GM18907 (cell line): ENCODE measurements at regions not wholly inside any gene's neighbourhood (a gene's known extent, or its start where the extent isn't known, plus 50 kb on each side); places are given as distances from the start of the nearest gene placed in this dataset.
"Not testable (repeated sequence)": the region's sequence is repeated elsewhere in the genome, so short reads cannot be mapped to it uniquely, and the experiment has no call there.

Experiments
- ATAC-seq: cut with Tn5 transposase; IDR thresholded peaks from one replicate; pipeline ENCODE4 v1.9.1; 2021; ENCODE audit warnings: mild to moderate bottlenecking, moderate library complexity; ENCODE audit not compliant: unreplicated experiment

DNA sequence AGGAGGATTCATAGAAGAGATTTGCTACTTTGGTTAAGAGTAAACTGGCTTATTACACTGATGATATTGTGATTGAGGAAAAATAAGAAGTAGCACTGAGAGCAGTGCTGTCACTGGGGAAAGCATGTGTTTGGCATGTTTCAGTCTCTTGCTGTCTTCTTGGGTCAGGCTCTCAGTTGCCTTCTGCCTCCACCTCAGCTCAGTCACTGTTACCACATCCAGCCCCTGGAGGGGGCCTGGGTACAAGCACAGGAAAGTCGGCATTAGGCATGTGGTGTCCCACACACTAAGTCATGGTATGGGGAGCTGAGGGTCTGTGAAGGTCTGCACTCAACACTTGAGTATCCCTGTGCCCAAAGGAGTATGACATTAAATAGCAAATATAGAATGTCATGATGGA lies 958.3 kb upstream of the CDH9 start:
- no peak for ATAC-seq

DNA sequence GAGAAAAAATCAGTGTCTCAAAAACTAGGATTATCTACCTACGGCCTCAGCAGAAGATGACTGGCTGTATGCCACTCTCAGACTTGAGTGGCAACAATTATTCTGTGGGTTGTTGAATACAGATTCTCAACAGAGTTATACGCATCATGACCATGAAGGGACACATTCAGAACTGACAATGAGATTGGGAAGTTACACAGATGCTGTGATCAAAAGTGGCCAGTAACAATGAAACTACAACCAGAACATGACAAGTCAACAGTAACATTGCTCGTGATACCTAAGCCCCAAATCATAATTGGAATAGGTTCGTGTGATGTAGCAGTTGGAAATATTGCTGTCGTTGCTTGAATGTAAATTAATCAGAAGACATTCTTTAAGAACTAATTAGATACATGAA lies 957.5 kb upstream of the CDH9 start:
- no peak for ATAC-seq

DNA sequence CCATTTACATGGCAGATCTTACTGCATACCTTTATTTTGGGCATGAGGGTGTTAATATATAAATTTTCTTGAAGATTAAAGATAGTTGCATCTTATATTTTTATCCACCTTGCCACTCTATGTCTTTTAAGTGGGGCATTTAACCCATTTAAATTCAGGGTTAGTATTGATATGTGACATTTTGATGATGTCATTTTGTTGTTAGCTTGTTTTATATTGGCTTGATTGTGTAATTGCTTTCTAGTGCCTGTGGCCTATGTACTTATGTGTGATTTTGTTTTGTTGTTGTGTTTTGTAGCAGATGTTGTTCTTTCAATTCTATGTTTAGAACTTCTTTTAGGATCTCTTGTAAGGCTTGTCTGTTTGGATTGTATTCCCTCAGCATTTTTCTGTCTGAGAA lies 939.9 kb upstream of the CDH9 start:
- no peak for ATAC-seq

DNA sequence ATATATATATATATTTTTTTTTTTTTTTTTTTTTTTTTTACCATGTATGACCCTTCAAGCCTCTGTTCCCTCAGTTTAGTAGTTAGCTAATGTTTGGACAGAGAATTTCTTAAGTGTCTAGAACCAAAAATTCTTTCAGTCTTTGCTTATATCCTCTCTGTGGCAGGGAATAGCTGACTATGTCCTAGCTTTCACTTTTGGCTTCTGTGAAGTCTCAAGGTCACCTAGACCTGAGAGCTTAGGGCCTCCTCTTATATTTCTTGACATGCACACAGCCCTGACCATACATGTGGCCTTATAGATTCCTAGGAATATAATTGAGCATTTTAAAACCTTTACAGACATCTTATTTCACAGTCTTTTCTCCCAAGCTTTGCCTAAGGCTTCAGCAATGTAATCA lies 930.8 kb upstream of the CDH9 start:
- ATAC-seq = no peak

DNA sequence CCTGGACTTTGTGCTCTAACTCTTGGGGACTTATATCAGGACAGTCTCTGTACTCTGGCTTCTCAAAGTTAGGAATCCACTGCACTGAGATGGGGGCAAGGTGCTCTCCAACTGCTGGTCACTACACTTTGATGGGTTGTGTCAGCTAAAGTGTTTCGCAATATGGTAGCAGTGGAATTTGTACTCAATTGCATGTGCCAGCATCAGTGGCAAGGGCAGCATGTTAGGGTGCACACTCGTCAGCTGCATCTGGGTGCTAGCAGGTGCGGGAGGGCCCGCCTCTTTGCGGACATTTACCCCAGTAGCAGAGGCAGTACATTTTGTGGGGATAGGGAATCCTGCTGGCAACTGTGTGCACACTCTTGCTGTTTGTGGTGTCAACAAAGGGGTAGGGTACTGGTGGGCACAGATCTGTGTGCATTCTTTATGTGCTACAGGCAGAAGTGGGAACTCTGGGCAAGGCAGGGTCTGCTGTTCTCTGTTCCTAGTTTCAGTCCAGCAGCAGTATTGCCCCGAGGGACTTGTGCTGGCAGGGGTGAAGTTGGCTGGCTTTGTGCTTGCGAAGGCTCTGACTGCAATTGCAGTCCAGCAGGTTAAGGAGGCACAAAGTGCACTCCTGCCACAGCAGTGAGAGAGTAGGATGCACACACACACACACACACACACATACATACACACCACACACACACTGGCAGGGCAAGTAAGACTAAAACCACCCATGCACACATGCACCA lies 924.8 kb upstream of the CDH9 start:
- ATAC-seq = no peak

DNA sequence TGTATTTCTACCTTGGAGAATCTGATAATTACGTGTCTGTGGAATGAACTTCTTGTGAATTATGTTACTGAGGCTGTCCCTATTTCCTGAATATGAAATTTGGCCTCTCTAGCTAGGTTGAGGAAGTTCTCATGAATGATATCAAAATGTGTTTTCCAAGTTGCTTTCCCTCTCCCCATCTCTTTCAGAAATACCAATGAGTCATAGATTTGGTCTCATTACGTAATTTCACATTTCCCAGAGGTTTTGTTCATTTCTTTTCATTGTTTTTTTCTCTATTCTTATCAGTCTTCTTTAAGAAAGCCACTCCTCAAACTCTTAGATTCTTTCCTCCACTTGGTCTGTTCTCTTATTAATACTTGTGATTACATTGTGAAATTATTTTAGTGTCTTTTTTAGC lies 923.8 kb upstream of the CDH9 start:
- no peak for ATAC-seq

DNA sequence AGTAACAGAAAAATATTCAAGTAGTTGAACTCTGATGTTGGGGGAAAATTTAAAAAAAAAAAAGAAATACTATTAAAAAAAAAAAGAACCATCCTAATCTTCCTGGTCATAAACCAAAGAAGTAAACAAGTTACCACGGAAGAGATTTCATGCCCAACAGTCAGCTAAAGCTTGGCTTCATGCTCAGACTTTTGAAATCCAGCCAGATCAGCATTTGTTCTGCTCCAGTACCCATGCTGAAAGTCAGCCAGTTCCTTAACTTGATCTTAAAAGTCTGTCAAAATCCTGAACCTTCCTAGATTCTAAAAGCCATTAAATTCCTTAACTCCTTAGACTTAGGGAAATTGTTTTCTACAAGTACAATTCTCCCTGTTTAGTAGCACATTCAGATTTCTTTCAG lies 908.7 kb upstream of the CDH9 start:
- ATAC-seq = no peak

DNA sequence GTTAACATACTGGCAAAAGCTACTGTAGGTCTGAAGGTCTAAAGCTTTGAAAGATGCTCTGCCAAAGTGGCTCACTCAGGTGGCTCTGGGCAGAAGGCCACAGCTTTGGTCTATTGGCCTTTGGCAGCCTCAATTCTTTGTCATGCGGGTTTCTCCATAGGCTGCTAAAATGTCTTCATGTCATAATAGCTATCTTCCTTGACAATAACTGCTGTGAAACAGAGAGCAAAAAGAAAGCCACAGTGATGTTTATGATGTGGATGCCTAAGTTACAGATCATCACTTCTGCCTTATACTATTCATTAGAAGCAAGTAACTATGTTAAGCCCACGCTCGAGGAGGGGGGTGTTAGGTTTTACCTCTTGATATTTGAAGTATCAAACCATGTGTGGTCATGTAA lies 906.1 kb upstream of the CDH9 start:
- ATAC-seq = no peak

DNA sequence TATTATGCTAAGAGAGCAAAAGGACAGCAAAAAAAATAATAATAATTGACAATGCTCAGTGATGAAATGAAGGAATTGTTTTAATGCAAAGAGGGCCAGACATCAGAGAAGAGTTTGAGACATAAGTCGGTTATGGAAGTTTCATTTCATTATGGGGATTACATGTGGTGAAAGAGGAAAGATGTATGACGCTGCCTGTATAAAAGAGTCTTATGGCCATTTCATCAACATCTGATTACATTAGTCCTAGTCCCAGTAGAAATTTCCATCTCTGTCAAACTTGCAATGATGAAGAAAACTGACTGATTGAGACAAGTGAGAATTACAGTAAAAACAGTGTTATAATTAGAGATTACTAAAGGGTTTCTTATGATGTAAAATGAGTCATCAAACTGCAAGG lies 900.6 kb upstream of the CDH9 start:
- ATAC-seq = no peak

DNA sequence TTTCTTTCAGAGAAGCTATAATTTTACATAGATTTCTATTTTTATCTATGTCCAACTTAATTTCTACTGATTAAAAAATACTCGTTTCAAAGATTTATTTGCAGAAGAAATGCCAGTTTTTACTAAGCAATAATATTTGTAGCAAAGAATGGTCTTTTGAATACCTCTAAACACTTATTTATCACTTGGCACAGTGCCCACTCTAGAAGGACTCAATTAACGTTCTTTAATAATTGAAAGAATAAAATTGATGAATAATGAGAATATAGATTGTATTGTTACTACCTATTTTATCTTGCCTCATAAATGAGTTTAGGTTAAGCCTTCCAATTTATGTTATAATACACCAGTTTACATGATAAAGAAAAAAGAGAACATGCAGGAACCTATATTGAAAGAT lies 889.7 kb upstream of the CDH9 start:
- ATAC-seq = no peak

DNA sequence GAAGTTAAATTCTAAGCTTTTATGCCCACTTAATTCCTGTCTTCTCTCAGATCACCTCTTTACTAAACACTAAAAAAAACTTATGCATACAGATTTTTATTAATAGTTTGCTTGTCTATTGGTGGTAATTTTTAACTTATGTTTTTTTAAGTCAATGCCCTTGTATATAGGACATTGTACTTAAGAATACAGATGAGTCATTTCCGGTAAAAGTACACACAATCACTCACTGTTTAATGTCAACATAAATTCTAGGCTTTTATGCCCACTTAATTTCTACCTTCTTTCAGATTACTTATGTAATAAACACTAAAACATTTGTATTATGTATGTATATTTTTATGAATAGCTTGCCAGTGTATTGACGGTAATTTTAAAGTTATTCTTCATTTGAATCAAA lies 872.8 kb upstream of the CDH9 start:
- ATAC-seq = no peak

DNA sequence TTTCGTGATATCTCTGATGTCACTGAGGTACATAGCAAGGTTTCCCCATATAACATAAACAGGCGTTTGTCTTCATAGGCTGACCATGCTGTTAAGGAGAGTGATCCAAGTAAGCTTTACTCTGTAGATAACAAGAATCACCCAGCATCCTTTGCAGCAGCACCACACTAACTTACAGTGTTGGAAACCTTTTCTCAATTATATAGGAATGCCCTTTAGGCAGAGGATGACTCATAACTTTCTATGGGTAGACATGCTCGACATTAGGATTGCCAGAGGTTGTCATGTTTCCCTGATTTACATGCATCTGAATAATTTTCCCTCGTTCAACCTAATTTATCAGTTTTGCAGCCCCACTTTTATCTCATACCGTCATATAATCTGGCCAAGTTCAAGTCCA lies 870.0 kb upstream of the CDH9 start:
- no peak for ATAC-seq

DNA sequence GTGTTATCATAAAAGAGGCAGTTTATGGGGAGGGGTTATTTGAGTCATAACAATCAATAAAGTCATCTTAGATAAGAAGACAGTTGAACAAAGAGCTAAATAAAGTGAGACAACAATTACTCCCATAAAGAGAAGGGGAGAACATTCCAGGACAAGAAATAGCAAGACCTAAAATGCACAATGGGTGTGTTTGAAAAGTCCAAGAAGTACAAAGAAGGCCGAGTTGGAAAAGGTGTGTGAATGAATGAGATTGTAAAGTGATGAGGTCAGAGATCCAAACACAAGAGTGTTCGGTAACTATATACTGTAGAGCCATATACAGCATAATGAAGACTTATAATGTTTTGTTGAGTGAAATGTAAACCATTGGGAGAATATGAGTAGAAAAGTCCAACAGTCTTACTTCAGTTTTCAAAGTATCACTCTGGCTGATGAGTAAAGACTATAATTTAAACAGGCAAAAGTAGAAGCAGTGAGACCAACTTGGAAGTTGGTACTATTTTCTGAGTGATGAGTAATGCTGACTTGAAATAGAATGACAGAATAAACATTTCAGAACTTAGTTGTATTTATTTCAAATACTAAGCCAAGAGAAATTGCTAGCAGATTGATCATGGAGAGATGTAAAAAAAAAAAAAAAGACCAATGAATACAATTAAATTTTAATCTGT lies 868.7 kb upstream of the CDH9 start:
- ATAC-seq = no peak

DNA sequence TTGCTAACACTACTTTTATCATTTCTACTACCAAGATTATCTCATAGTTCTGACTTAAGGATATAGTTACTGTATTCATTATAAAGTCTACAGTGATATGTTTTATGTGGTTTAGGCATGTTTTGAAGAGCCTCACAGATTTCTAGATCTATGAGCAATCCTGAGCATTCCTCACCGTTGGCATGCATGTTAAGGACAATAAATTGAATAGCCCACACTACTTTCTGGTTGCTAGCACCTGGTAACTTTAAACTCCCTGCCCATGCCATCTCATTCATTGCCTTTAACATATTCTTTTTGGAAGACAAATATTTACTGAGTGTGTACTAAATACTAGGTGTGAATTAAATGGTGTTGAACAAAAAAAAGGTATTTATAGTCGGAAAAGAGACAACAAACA lies 868.1 kb upstream of the CDH9 start:
- no peak for ATAC-seq

DNA sequence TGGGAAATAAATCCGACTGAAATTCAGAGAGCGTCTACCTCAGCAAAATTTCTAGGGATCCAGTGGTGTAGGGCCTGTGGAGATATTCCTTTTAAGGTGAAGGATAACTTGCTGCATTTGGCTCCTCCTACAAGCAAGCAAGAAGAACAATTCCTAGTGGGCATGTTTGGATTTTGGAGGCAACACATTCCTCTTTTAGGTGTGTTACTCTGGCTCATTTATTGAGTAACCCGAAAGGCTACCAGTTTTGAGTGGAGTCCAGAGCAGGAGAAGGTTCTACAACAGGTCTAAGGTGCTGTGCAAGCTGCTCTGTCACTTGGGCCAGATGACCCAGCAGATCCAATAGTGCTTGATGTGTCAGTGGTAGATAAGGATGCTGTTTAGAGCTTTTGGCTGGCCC lies 862.4 kb upstream of the CDH9 start:
- no peak for ATAC-seq

DNA sequence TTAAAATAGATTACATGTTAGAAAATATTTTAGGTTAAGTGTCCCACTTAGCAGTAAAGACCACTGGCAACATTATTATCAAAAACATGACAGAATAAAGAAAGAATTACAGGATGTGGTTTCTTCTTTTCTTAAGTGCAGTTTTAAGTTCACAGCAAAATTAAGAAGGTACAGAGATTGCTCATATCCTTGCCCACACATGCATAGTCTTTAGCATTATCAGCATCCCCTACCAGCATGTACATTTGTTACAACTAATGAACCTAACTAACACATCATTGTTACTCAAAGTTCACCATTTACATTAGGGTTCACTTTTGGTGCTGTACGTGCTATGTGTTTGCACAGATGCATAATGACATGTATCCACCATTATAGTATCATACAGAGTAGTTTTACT lies 837.7 kb upstream of the CDH9 start:
- no peak for ATAC-seq

DNA sequence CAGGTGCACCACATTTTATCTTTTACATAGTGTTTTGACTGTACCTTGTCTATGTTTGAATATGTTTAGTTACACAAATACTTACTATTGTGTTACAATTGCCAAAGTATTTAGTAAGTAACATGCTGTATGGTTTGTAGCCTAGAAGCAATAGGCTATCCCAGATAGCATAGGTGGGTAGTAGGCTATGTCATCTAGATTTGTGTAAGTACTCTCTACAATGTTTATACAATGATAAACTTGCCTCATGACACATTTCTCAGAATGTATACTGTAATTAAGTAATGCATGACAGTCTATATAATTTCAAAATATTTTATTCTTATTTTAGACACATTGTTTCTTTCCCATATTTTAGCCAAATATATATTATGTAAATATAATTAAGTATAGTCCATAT lies 836.8 kb upstream of the CDH9 start:
- ATAC-seq = no peak

DNA sequence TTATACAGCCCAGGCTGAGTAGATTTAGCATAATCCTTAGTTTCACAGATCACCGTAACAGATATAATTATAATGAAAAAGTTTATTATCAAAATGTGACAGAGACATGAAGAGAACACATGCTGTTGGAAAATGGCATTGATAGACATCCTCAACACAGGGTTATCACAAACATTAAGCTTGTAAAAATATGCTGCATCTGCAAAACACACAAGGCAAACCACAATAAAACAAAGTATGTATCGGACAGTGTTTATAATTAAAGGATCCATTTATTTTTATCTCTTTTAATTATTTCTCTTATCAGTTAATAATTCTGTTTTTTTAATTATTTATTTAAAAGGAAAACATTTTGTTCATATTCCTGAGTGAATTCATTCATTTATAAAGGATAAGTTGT lies 829.9 kb upstream of the CDH9 start:
- ATAC-seq = no peak

DNA sequence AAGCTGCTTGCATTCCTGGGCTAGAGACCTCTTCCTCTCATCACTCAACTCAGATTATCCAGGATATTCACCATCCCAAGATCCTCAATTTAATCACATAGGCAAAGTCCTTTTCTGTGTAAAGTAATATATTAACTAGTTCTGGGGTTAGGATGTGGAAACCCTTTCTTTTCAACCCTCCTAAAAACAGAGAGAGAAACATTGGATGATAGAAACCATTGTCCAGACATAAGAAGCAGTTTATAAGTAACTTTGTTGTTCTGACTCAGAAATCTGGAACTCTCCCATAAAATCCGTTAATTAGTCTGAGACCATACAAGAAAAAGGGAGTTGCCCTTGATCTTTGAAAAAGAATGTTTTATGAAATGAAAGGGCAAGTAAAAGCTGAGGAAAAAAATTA lies 817.1 kb upstream of the CDH9 start:
- no peak for ATAC-seq

DNA sequence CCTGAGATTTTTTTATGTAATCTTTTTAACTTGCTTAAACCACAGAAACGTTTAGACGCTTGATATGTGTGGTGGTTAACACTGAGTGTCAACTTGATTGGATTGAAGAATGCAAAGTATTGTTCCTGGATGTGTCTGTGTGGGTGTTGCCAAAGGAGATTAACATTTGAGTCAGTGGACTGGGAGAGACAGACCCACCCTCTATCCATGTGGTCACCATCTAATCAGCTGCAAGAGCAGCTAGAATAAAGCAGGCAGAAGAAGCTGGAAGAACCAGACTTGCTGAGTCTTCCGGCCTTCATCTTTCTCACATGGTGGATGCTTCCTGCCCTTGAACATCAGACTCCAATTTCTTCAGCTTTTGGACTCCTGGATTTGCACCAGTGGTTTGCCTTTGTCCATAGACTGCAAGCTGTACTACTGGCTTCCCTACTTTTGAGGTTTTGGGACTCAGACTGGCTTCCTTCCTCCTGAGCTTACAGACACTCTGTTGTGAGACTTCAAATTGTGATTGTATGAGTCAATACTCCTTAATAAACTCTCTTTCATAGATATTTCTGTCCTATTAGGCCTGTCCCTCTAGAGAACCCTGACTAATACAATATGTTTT lies 816.0 kb upstream of the CDH9 start:
- no peak for ATAC-seq

DNA sequence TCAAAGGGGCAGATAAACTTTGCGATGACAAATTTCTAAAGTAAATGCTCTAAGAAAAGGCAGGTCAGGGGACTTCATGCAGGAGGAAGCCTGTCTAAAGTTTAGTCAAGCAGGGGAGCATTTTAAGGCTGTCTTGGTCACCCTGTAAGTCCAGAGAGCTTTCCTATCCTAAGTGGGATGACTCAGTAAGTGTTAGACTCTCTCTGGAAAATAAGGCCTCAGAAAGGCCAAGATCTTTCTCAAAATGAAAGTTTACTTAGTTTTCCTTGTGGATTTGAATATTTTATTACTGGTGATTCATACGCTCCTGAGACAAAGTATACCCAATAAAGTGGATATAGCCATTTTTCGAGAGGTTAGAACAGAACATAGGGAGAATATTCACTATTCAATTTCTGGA lies 806.9 kb upstream of the CDH9 start:
- no peak for ATAC-seq

DNA sequence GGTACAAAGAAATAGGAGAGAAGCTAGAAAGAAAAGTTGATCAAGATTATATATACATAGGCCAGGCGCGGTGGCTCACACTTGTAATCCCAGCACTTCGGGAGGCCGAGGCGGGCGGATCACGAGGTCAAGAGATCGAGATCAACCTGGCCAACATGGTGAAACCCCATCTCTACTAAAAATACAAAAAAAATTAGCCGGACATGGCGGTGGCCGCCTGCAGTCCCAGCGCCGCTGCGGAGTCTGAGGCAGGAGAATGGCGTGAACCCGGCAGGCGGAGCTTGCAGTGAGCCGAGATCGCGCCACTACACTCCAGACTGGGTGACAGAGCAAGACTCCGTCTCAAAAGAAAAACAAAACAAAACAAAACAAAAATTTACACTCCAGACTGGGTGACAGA lies 798.3 kb upstream of the CDH9 start:
- not testable (repeated sequence) for ATAC-seq

DNA sequence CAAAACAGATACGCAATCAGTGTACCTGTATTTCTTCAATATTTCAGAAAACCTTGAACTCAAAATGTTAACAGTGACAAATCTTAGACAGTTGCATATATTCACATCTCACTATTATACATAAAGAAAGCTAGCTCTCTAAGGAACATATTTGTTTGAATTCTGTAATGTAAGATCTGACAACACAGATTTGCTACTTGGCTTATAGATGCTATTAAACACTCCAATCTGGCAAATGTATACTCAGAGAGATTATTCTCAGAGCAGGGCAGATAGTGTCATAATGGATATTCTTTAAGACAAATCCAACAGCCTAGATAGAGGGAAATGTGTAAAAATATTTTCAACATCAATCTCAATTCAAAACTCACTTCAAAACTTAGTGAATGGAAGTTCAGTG lies 794.5 kb upstream of the CDH9 start:
- no peak for ATAC-seq
